ENCODE measurements at regions not wholly inside any gene's neighbourhood (a gene's known extent, or its start where the extent isn't known, plus 50 kb on each side); places are given as distances from the start of the nearest gene placed in this dataset.

DNA sequence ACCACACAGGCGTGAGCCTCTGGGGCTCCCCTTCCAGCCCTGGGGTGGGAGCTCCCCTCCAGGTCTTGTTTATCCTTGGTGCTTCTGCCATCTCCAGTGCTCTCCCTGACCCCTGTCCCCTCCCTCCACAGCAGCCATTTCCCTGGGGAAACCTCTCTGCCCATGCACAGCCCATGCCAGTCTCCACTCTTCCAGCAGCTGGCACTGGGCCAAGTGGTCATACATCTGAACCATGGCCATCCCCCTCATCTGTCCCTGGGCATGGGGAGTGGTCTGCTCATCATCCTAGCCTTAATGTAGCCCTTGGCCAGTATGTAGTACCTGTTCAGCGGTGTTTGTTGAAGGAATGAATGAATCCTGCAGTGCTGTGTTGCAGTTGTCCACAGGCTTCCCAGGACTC, 172.4 kb upstream of the ZNF32 start:
- H2AFZ ChIP-seq (ENCODE audit: low read length) = no peak overlapping the region
- H4K8ac ChIP-seq (ENCODE audit: extremely low read depth, insufficient read depth, low read length) = peak overlapping the region; percentile 37; the same call in 1 of the 2 replicates
- no peak overlapping the region for H2BK12ac ChIP-seq (ENCODE audit: low read depth, low read length)
- WGBS, 2 experiments (ENCODE audit: extremely low coverage in 1 of 2, insufficient coverage in 1 of 2, insufficient read length in 1 of 2, insufficient replicate concordance in 2 of 2, low coverage in 1 of 2, low lambda C conversion rate in 2 of 2, missing lambda C conversion rate in 1 of 2) = 88% methylated on average over 2 of the region's 2 CpGs; no CpG with 5 or more reads in 1 of the 2 experiments
- no peak overlapping the region for H2BK20ac ChIP-seq (ENCODE audit: low read length)
- H3K23ac ChIP-seq (ENCODE audit: insufficient read length) = no peak overlapping the region
- H3K4me2 ChIP-seq (ENCODE audit: insufficient read depth in 1 of 2, low read depth in 2 of 2, low read length in 2 of 2) = no peak overlapping the region
- H4K91ac ChIP-seq (replicated peaks; ENCODE audit: insufficient read length, low read length) = no peak overlapping the region
- H3K56ac ChIP-seq (replicated peaks; ENCODE audit: insufficient read length, low read depth, low read length) = no peak overlapping the region
- no peaks in the 10 kb centered on the region for H4K20me1 ChIP-seq (replicated peaks in 1 of 2; ENCODE audit: control insufficient read depth in 1 of 2, insufficient read depth in 2 of 2, low read length in 2 of 2)
- H3K9ac ChIP-seq (replicated peaks in 1 of 4; ENCODE audit: extremely low read depth in 1 of 4, low read depth in 3 of 4, low read length in 3 of 4) = no peak overlapping the region
- H3K18ac ChIP-seq (ENCODE audit: extremely low read depth, low read length) = no peak overlapping the region
- TF ChIP-seq POU5F1 (IDR thresholded peaks at IDR 0.05; ENCODE audit: low read depth, low read length) (no peak), TEAD4 (IDR thresholded peaks at IDR 0.05; ENCODE audit: low read depth, low read length) (no peak), RXRA (IDR thresholded peaks at IDR 0.05; ENCODE audit: insufficient read depth, low read depth, low read length) (no peak), HDAC6 (IDR thresholded peaks at IDR 0.05; ENCODE audit: low read depth, low read length) (no peak), HDAC2 (IDR thresholded peaks at IDR 0.05; ENCODE audit: borderline replicate concordance in 1 of 2, low read depth in 2 of 2, low read length in 2 of 2) (no peak), GABPA (IDR thresholded peaks at IDR 0.05; ENCODE audit: borderline replicate concordance, insufficient read depth, low read length) (no peak), CBX5 (IDR thresholded peaks at IDR 0.05; ENCODE audit: low read depth, low read length) (no peak), TAF1 (IDR thresholded peaks at IDR 0.05; ENCODE audit: low read depth, low read length) (no peak), USF2 (IDR thresholded peaks at IDR 0.05; ENCODE audit: low read length) (no peak)
- no peak overlapping the region for H3K4me3 ChIP-seq (ENCODE audit: extremely low read depth in 1 of 4, insufficient read depth in 2 of 4, low read depth in 3 of 4, low read length in 4 of 4)
- no peaks in the 10 kb centered on the region for H3K27me3 ChIP-seq (replicated peaks in 1 of 4; ENCODE audit: control insufficient read depth in 3 of 4, extremely low read depth in 1 of 4, insufficient read depth in 3 of 4, low read length in 3 of 4)
- H3K14ac ChIP-seq (ENCODE audit: insufficient read length) = no peak overlapping the region
- H3K23me2 ChIP-seq (ENCODE audit: low read depth, low read length) = no peaks in the 10 kb centered on the region; the same call in 1 of the 2 replicates
- no peak overlapping the region for H4K5ac ChIP-seq (ENCODE audit: insufficient read length, low read depth, low read length)
- H2BK15ac ChIP-seq (ENCODE audit: low read length) = no peak overlapping the region
- H2AK5ac ChIP-seq (ENCODE audit: low read depth, low read length) = no peak overlapping the region
- no peaks in the 10 kb centered on the region; a peak in 1 of 4 replicates for H3K9me3 ChIP-seq (ENCODE audit: insufficient read depth in 2 of 2, low read depth in 1 of 2, low read length in 1 of 2)
- no peaks in the 10 kb centered on the region for H3K36me3 ChIP-seq (ENCODE audit: control insufficient read depth in 2 of 4, insufficient read depth in 4 of 4, low read length in 3 of 4)
- ChIA-PET CTCF (ENCODE audit: partially characterized antibody) (interaction anchor here (0.8 to 1.4 kb wide), 2 partner anchors 16 to 487 kb away, joined by 3 read pairs; no protein-coding TSS in a partner anchor), POLR2A (ENCODE audit: partially characterized antibody) (no interaction called here)
- no peaks in the 10 kb centered on the region for H3K79me1 ChIP-seq (ENCODE audit: low read depth, low read length)
- H3K79me2 ChIP-seq (ENCODE audit: control insufficient read depth in 1 of 2, insufficient read depth in 2 of 2, low read length in 2 of 2) = no peaks in the 10 kb centered on the region
- H3K4me1 ChIP-seq (replicated peaks in 1 of 4; ENCODE audit: control insufficient read depth in 3 of 4, insufficient read depth in 4 of 4, low read length in 3 of 4) = no peaks in the 10 kb centered on the region
- no peak overlapping the region for H2BK120ac ChIP-seq (replicated peaks; ENCODE audit: low read depth, low read length)
- FAIRE-seq = no peak
- no peak overlapping the region for H3K27ac ChIP-seq (ENCODE audit: low read depth, low read length)
- no peak for DNase-seq (ENCODE audit: low read depth in 1 of 2, low spot score in 2 of 2)
- H3K4ac ChIP-seq (replicated peaks; ENCODE audit: insufficient read length, low read depth, low read length) = no peak overlapping the region
- H2BK5ac ChIP-seq (ENCODE audit: low read depth, low read length) = no peak overlapping the region

Data from H1 (cell line).